Vagina (tissue), 2 donors: ENCODE measurements at regions not wholly inside any gene's neighbourhood (a gene's known extent, or its start where the extent isn't known, plus 50 kb on each side); places are given as distances from the start of the nearest gene placed in this dataset.

Source experiments
- DNase-seq, 2 donors: peaks; one replicate each; pipeline ENCODE4 v3.0.0-alpha.2; 2017; ENCODE audit errors: extremely low spot score in 2 of 2
- H3K27ac ChIP-seq: fragments of 200-600 bp; sonication (generic); one replicate; pipeline ENCODE4 v1.5.1; 2019
- H3K27me3 ChIP-seq: fragments of 200-600 bp; sonication (generic); one replicate; pipeline ENCODE4 v1.5.1; 2019
- H3K36me3 ChIP-seq, 2 donors: fragments of 200-600 bp; sonication (generic); one replicate each; pipeline ENCODE4 v1.5.1; 2017 to 2019
- H3K4me1 ChIP-seq: fragments of 200-600 bp; sonication (generic); one replicate; pipeline ENCODE4 v1.5.1; 2019
- H3K4me3 ChIP-seq, 2 donors: fragments of 200-600 bp; sonication (generic); 1 replicate in 1 of 2; 2 replicates in 1 of 2; pipeline ENCODE4 v1.5.1; 2016 to 2019
- H3K9me3 ChIP-seq: fragments of 200-600 bp; sonication (generic); one replicate; pipeline ENCODE4 v1.5.1; 2019
- CTCF ChIP-seq, 3 experiments: fragments of 450-650 bp in 2 of 3; fragments of 200-600 bp in 1 of 3; sonication (generic) in 1 of 3; IDR thresholded peaks; one replicate each; pipeline ENCODE4 v1.5.1; 2017 to 2019; ENCODE audit warnings: antibody characterized with exemption in 3 of 3, mild to moderate bottlenecking in 2 of 3, moderate library complexity in 2 of 3
- POLR2A ChIP-seq, 2 donors: fragments of 450-650 bp; IDR thresholded peaks; one replicate each; pipeline ENCODE4 v1.6.1; 2017; ENCODE audit warnings: antibody characterized with exemption in 2 of 2, mild to moderate bottlenecking in 2 of 2, moderate library complexity in 2 of 2
- POLR2AphosphoS5 ChIP-seq, 2 donors: sonication (generic); formaldehyde crosslinking; IDR thresholded peaks; one replicate each; pipeline ENCODE4 v1.9.0; 2017; ENCODE audit warnings: antibody characterized with exemption in 2 of 2, mild to moderate bottlenecking in 2 of 2, low read depth in 1 of 2; ENCODE audit not compliant: insufficient read depth in 1 of 2
- intact Hi-C: fragments of 100-400 bp; cut with DNase I; formaldehyde crosslinking; loops from one replicate; pipeline ENCODE4 v1.15.1; 2023

- Histone ChIP-seq H3K36me3 (no peaks in the 10 kb centered on the region), H3K9me3 (no peaks in the 10 kb centered on the region), H3K27ac (no peak overlapping the region), H3K27me3 (no peaks in the 10 kb centered on the region), H3K4me3 (no peak overlapping the region), H3K4me1 (no peaks in the 10 kb centered on the region)
- DNase-seq = no peak
- intact Hi-C loops = no loop called here
- TF ChIP-seq POLR2A (IDR thresholded peaks at IDR 0.05) = no peak
Measured at GRCh38 chr6:48560408-48560807, 449.4 kb upstream of the PTCHD4 start.

GRCh38 chr6:48553467-48554189 lies 442.6 kb upstream of the PTCHD4 start:
- no peak for DNase-seq
- H3K4me3 ChIP-seq = no peak overlapping the region
- intact Hi-C loops = no loop called here
- H3K4me1 ChIP-seq = no peaks in the 10 kb centered on the region
- TF ChIP-seq POLR2AphosphoS5 (IDR thresholded peaks at IDR 0.05; ENCODE audit: insufficient read depth in 1 of 2, low read depth in 1 of 2) = no peak
- no peak for TF ChIP-seq CTCF (IDR thresholded peaks at IDR 0.05)
- no peak for TF ChIP-seq POLR2A (IDR thresholded peaks at IDR 0.05)
- no peaks in the 10 kb centered on the region for H3K36me3 ChIP-seq
- H3K27me3 ChIP-seq = no peaks in the 10 kb centered on the region
- no peak overlapping the region for H3K27ac ChIP-seq
- H3K9me3 ChIP-seq = no peaks in the 10 kb centered on the region

GRCh38 chr6:48552905-48553304 lies 441.9 kb upstream of the PTCHD4 start:
- Histone ChIP-seq H3K27me3 (no peaks in the 10 kb centered on the region), H3K27ac (no peak overlapping the region), H3K4me1 (no peaks in the 10 kb centered on the region), H3K4me3 (no peak overlapping the region), H3K36me3 (no peaks in the 10 kb centered on the region), H3K9me3 (no peaks in the 10 kb centered on the region)
- no peak for TF ChIP-seq CTCF (IDR thresholded peaks at IDR 0.05)
- TF ChIP-seq POLR2AphosphoS5 (IDR thresholded peaks at IDR 0.05; ENCODE audit: insufficient read depth in 1 of 2, low read depth in 1 of 2) = no peak
- no peak for TF ChIP-seq POLR2A (IDR thresholded peaks at IDR 0.05)
- no peak for DNase-seq
- intact Hi-C loops = no loop called here

GRCh38 chr6:48550603-48551002 lies 439.6 kb upstream of the PTCHD4 start:
- intact Hi-C loops = no loop called here
- no peaks in the 10 kb centered on the region for H3K9me3 ChIP-seq
- no peaks in the 10 kb centered on the region for H3K27me3 ChIP-seq
- no peak overlapping the region for H3K4me3 ChIP-seq
- no peaks in the 10 kb centered on the region for H3K36me3 ChIP-seq
- H3K27ac ChIP-seq = no peak overlapping the region
- no peaks in the 10 kb centered on the region for H3K4me1 ChIP-seq
- TF ChIP-seq POLR2A (IDR thresholded peaks at IDR 0.05) (no peak), CTCF (IDR thresholded peaks at IDR 0.05) (no peak), POLR2AphosphoS5 (IDR thresholded peaks at IDR 0.05; ENCODE audit: insufficient read depth in 1 of 2, low read depth in 1 of 2) (no peak)
- DNase-seq = no peak

GRCh38 chr6:48542191-48542590 lies 431.2 kb upstream of the PTCHD4 start:
- no peak for DNase-seq
- no peaks in the 10 kb centered on the region for H3K9me3 ChIP-seq
- no peaks in the 10 kb centered on the region for H3K27me3 ChIP-seq
- TF ChIP-seq POLR2A (IDR thresholded peaks at IDR 0.05) (no peak), CTCF (IDR thresholded peaks at IDR 0.05) (no peak), POLR2AphosphoS5 (IDR thresholded peaks at IDR 0.05; ENCODE audit: insufficient read depth in 1 of 2, low read depth in 1 of 2) (no peak)
- H3K27ac ChIP-seq = no peak overlapping the region
- no peaks in the 10 kb centered on the region for H3K4me1 ChIP-seq
- no peak overlapping the region for H3K4me3 ChIP-seq
- intact Hi-C loops = no loop called here
- no peaks in the 10 kb centered on the region for H3K36me3 ChIP-seq
